Adipocyte (in vitro differentiated cells): ENCODE measurements at regions not wholly inside any gene's neighbourhood (a gene's known extent, or its start where the extent isn't known, plus 50 kb on each side); places are given as distances from the start of the nearest gene placed in this dataset.

Experiments
- DNase-seq: peaks from one replicate; pipeline ENCODE4 v3.0.0-alpha.2; 2015; ENCODE audit warnings: low read depth
- H3K27me3 ChIP-seq: replicated peaks from 2 replicates; pipeline ENCODE4 v1.7.0; 2013; ENCODE audit warnings: mild to moderate bottlenecking, low read length, moderate library complexity; ENCODE audit not compliant: control insufficient read depth, insufficient read depth
- H3K36me3 ChIP-seq: 2 replicates; pipeline ENCODE4 v1.7.0; 2013; ENCODE audit warnings: low read length, mild to moderate bottlenecking, moderate library complexity; ENCODE audit not compliant: control insufficient read depth, insufficient read depth, severe bottlenecking
- H3K4me1 ChIP-seq: 2 replicates; pipeline ENCODE4 v1.7.0; 2013; ENCODE audit warnings: mild to moderate bottlenecking, low read length, moderate library complexity; ENCODE audit not compliant: control insufficient read depth, insufficient read depth
- H3K4me3 ChIP-seq: 2 replicates; pipeline ENCODE4 v1.7.0; 2013; ENCODE audit warnings: mild to moderate bottlenecking, low read length, moderate library complexity
- H3K9ac ChIP-seq: 2 replicates; pipeline ENCODE4 v1.7.0; 2013; ENCODE audit warnings: mild to moderate bottlenecking, low read length, moderate library complexity
- H3K9me3 ChIP-seq: 2 replicates; pipeline ENCODE4 v1.7.0; 2013; ENCODE audit warnings: mild to moderate bottlenecking, low read length, moderate library complexity; ENCODE audit not compliant: control insufficient read depth

GRCh38 chr4:136540747-136541146 is 991.5 kb downstream of the PCDH18 start:
- H3K9me3 ChIP-seq: no peaks in the 10 kb centered on the region
- H3K36me3 ChIP-seq: no peaks in the 10 kb centered on the region
- H3K27me3 ChIP-seq: no peaks in the 10 kb centered on the region
- no peaks in the 10 kb centered on the region for H3K4me1 ChIP-seq
- H3K4me3 ChIP-seq: no peak overlapping the region
- no peak overlapping the region for H3K9ac ChIP-seq
- DNase-seq: no peak

- H3K9ac ChIP-seq: no peak overlapping the region
- DNase-seq: no peak
- H3K4me3 ChIP-seq: no peak overlapping the region
- H3K27me3 ChIP-seq: no peaks in the 10 kb centered on the region
- H3K4me1 ChIP-seq: no peaks in the 10 kb centered on the region
- H3K36me3 ChIP-seq: no peaks in the 10 kb centered on the region
- H3K9me3 ChIP-seq: no peaks in the 10 kb centered on the region
Observed at GRCh38 chr4:136528131-136528530, 1004.2 kb downstream of the PCDH18 start.

GRCh38 chr4:136526517-136526916 is 1005.8 kb downstream of the PCDH18 start:
- Histone ChIP-seq H3K9ac (no peak overlapping the region), H3K4me3 (no peak overlapping the region), H3K9me3 (no peaks in the 10 kb centered on the region), H3K27me3 (no peaks in the 10 kb centered on the region), H3K36me3 (no peaks in the 10 kb centered on the region), H3K4me1 (no peaks in the 10 kb centered on the region)
- DNase-seq: peak; percentile 36

- H3K4me3 ChIP-seq: no peak overlapping the region
- no peaks in the 10 kb centered on the region for H3K4me1 ChIP-seq
- no peak overlapping the region for H3K9ac ChIP-seq
- DNase-seq: no peak
- H3K36me3 ChIP-seq: no peaks in the 10 kb centered on the region
- no peaks in the 10 kb centered on the region for H3K9me3 ChIP-seq
- H3K27me3 ChIP-seq: no peaks in the 10 kb centered on the region
Observed at GRCh38 chr4:136524039-136524438, 1008.3 kb downstream of the PCDH18 start.

- DNase-seq: no peak
- Histone ChIP-seq H3K9me3 (no peaks in the 10 kb centered on the region), H3K36me3 (no peaks in the 10 kb centered on the region), H3K27me3 (no peaks in the 10 kb centered on the region), H3K9ac (no peak overlapping the region), H3K4me1 (no peaks in the 10 kb centered on the region), H3K4me3 (no peak overlapping the region)
Observed at GRCh38 chr4:136516371-136516770, 1015.9 kb downstream of the PCDH18 start.

- Histone ChIP-seq H3K9ac (no peak overlapping the region), H3K4me1 (no peaks in the 10 kb centered on the region), H3K4me3 (no peak overlapping the region), H3K9me3 (no peaks in the 10 kb centered on the region), H3K27me3 (no peaks in the 10 kb centered on the region), H3K36me3 (no peaks in the 10 kb centered on the region)
- no peak for DNase-seq
Observed at GRCh38 chr4:136505020-136505419, 1027.3 kb downstream of the PCDH18 start.

- H3K27me3 ChIP-seq: no peaks in the 10 kb centered on the region
- H3K9ac ChIP-seq: no peak overlapping the region
- no peaks in the 10 kb centered on the region for H3K9me3 ChIP-seq
- H3K4me1 ChIP-seq: peaks cover 17% of the 10 kb centered on the region
- no peaks in the 10 kb centered on the region for H3K36me3 ChIP-seq
- no peak overlapping the region for H3K4me3 ChIP-seq
- no peak for DNase-seq
Observed at GRCh38 chr4:136495851-136496250, 1036.4 kb downstream of the PCDH18 start.

GRCh38 chr4:136495076-136495475 is 1037.2 kb downstream of the PCDH18 start:
- no peaks in the 10 kb centered on the region for H3K9me3 ChIP-seq
- H3K4me1 ChIP-seq: peaks cover 17% of the 10 kb centered on the region
- DNase-seq: peak; percentile 15
- H3K4me3 ChIP-seq: no peak overlapping the region
- no peaks in the 10 kb centered on the region for H3K27me3 ChIP-seq
- no peak overlapping the region for H3K9ac ChIP-seq
- no peaks in the 10 kb centered on the region for H3K36me3 ChIP-seq

GRCh38 chr4:136489101-136489500 is 1043.2 kb downstream of the PCDH18 start:
- DNase-seq: no peak
- Histone ChIP-seq H3K4me1 (peaks cover under 1% of the 10 kb centered on the region), H3K9me3 (no peaks in the 10 kb centered on the region), H3K36me3 (no peaks in the 10 kb centered on the region), H3K27me3 (no peaks in the 10 kb centered on the region), H3K9ac (no peak overlapping the region), H3K4me3 (no peak overlapping the region)

GRCh38 chr4:136484996-136485395 is 1047.3 kb downstream of the PCDH18 start:
- H3K4me1 ChIP-seq: no peaks in the 10 kb centered on the region
- peak; percentile 41 for DNase-seq
- no peaks in the 10 kb centered on the region for H3K36me3 ChIP-seq
- no peak overlapping the region for H3K9ac ChIP-seq
- H3K4me3 ChIP-seq: no peak overlapping the region
- no peaks in the 10 kb centered on the region for H3K27me3 ChIP-seq
- H3K9me3 ChIP-seq: no peaks in the 10 kb centered on the region

- Histone ChIP-seq H3K9me3 (no peaks in the 10 kb centered on the region), H3K36me3 (no peaks in the 10 kb centered on the region), H3K9ac (no peak overlapping the region), H3K27me3 (no peaks in the 10 kb centered on the region), H3K4me1 (no peaks in the 10 kb centered on the region), H3K4me3 (no peak overlapping the region)
- peak; percentile 58 for DNase-seq
Observed at GRCh38 chr4:136476753-136477152, 1055.5 kb downstream of the PCDH18 start.

GRCh38 chr4:136471051-136471450 is 1061.2 kb downstream of the PCDH18 start:
- Histone ChIP-seq H3K36me3 (no peaks in the 10 kb centered on the region), H3K9me3 (peaks cover 7% of the 10 kb centered on the region), H3K4me1 (no peaks in the 10 kb centered on the region), H3K4me3 (no peak overlapping the region), H3K9ac (no peak overlapping the region), H3K27me3 (no peaks in the 10 kb centered on the region)
- no peak for DNase-seq
